Naive thymus-derived CD4-positive, alpha-beta T cell (primary cell): ENCODE measurements at regions not wholly inside any gene's neighbourhood (a gene's known extent, or its start where the extent isn't known, plus 50 kb on each side); places are given as distances from the start of the nearest gene placed in this dataset.
A peak's percentile ranks its signal among the peaks of the same experiment; 100 is the strongest.

Source experiments
- ATAC-seq: fragments of 150-1000 bp; cut with Tn5 transposase; 2 replicates; pipeline ENCODE4 v1.10.0; 2021; ENCODE audit warnings: mild to moderate bottlenecking, moderate library complexity
- CTCF ChIA-PET: fragments of 350-600 bp; sonication (Branson Sonifier 250); formaldehyde crosslinking; loops from one replicate; lab custom pipeline; 2021; ENCODE audit warnings: antibody characterized with exemption; lab: Charles Lee
- POLR2A ChIA-PET: fragments of 350-600 bp; sonication (Branson Sonifier 250); formaldehyde crosslinking; loops from one replicate; lab custom pipeline; 2021; ENCODE audit warnings: antibody characterized with exemption, inconsistent platforms; lab: Charles Lee
- DNase-seq, 9 donors: peaks; one replicate each; pipeline versions ENCODE4 v3.0.0 to v3.0.0-alpha.2; 2020 to 2022; ENCODE audit warnings: mixed read lengths in 1 of 9
- H3K27ac ChIP-seq: one replicate; pipeline ENCODE4 v1.7.0; 2013; ENCODE audit warnings: mild to moderate bottlenecking, low read depth, low read length, moderate library complexity
- H3K27me3 ChIP-seq, 2 donors: one replicate each; pipeline ENCODE4 v1.7.0; 2013; ENCODE audit warnings: low read length in 2 of 2, mild to moderate bottlenecking in 2 of 2, moderate library complexity in 2 of 2; ENCODE audit not compliant: control insufficient read depth in 2 of 2, insufficient read depth in 2 of 2
- H3K36me3 ChIP-seq, 3 experiments: 1 replicate in 2 of 3; 2 replicates in 1 of 3; pipeline ENCODE4 v1.7.0; 2013; ENCODE audit warnings: low read length in 3 of 3, mild to moderate bottlenecking in 3 of 3, moderate library complexity in 1 of 3; ENCODE audit not compliant: insufficient read depth in 3 of 3, control insufficient read depth in 2 of 3
- H3K4me1 ChIP-seq, 2 donors: one replicate each; pipeline ENCODE4 v1.7.0; 2013; ENCODE audit warnings: low read length in 2 of 2, mild to moderate bottlenecking in 2 of 2, moderate library complexity in 1 of 2; ENCODE audit not compliant: control insufficient read depth in 2 of 2, insufficient read depth in 2 of 2
- H3K4me3 ChIP-seq: 2 replicates; pipeline ENCODE4 v1.7.0; 2013; ENCODE audit warnings: mild to moderate bottlenecking, low read length
- H3K9me3 ChIP-seq, 3 experiments: 1 replicate in 2 of 3; 2 replicates in 1 of 3; pipeline ENCODE4 v1.7.0; 2013; ENCODE audit warnings: low read length in 3 of 3; ENCODE audit not compliant: control insufficient read depth in 2 of 3
- H3K27ac Mint-ChIP-seq, 9 donors: one replicate each; pipeline ENCODE4 v1.8.0; 2020 to 2022; ENCODE audit warnings: mixed read lengths in 9 of 9, mild to moderate bottlenecking in 8 of 9, moderate library complexity in 5 of 9, inconsistent platforms in 2 of 9
- H3K27me3 Mint-ChIP-seq, 5 donors: one replicate each; pipeline ENCODE4 v1.8.0; 2021 to 2022; ENCODE audit warnings: mixed read lengths in 5 of 5, mild to moderate bottlenecking in 1 of 5
- H3K36me3 Mint-ChIP-seq, 5 donors: one replicate each; pipeline ENCODE4 v1.8.0; 2020 to 2022; ENCODE audit warnings: mixed read lengths in 5 of 5, mild to moderate bottlenecking in 3 of 5, inconsistent platforms in 1 of 5
- H3K4me1 Mint-ChIP-seq, 7 donors: one replicate each; pipeline ENCODE4 v1.8.0; 2020 to 2022; ENCODE audit warnings: mixed read lengths in 7 of 7, mild to moderate bottlenecking in 3 of 7, inconsistent platforms in 1 of 7
- H3K4me3 Mint-ChIP-seq, 10 donors: one replicate each; pipeline ENCODE4 v1.8.0; 2020 to 2022; ENCODE audit warnings: mild to moderate bottlenecking in 10 of 10, mixed read lengths in 10 of 10, moderate library complexity in 6 of 10, inconsistent platforms in 2 of 10
- H3K9me3 Mint-ChIP-seq, 11 donors: one replicate each; pipeline ENCODE4 v1.8.0; 2020 to 2022; ENCODE audit warnings: mixed read lengths in 11 of 11, mild to moderate bottlenecking in 4 of 11, inconsistent platforms in 1 of 11, moderate library complexity in 1 of 11
- intact Hi-C, 2 donors: fragments of 100-400 bp; cut with micrococcal nuclease; formaldehyde crosslinking; loops; one replicate each; pipeline ENCODE4 v1.15.1; 2023

GRCh38 chr16:54431997-54432896 is 145.7 kb upstream of the IRX3 start:
- no peak overlapping the region for H3K4me3 Mint-ChIP-seq
- H3K4me1 ChIP-seq: no peaks in the 10 kb centered on the region
- no peak overlapping the region for H3K27ac Mint-ChIP-seq
- intact Hi-C loops: no loop called here
- peaks cover 1 to 33% (median 9%) of the 10 kb centered on the region in 11 donors for H3K9me3 Mint-ChIP-seq
- CTCF ChIA-PET: no interaction called here
- peaks cover 0 to 9% (median 0%) of the 10 kb centered on the region in 7 donors for H3K4me1 Mint-ChIP-seq
- POLR2A ChIA-PET: no interaction called here
- peaks cover 0 to 9% (median 0%) of the 10 kb centered on the region in 5 donors for H3K36me3 Mint-ChIP-seq
- no peaks in the 10 kb centered on the region for H3K27me3 ChIP-seq
- H3K27ac ChIP-seq: no peak overlapping the region
- no peaks in the 10 kb centered on the region for H3K36me3 ChIP-seq
- no peak for DNase-seq
- H3K9me3 ChIP-seq: peaks cover 0 to 9% (median 0%) of the 10 kb centered on the region in 3 experiments
- H3K27me3 Mint-ChIP-seq: peaks cover 28 to 55% (median 42%) of the 10 kb centered on the region in 5 donors
- no peak overlapping the region for H3K4me3 ChIP-seq
- ATAC-seq: no peak

- peaks cover 0 to 9% (median 0%) of the 10 kb centered on the region in 7 donors for H3K4me1 Mint-ChIP-seq
- CTCF ChIA-PET: no interaction called here
- peaks cover 29 to 65% (median 46%) of the 10 kb centered on the region in 5 donors for H3K27me3 Mint-ChIP-seq
- H3K9me3 Mint-ChIP-seq: peaks cover 0 to 28% (median 9%) of the 10 kb centered on the region in 11 donors
- H3K4me3 Mint-ChIP-seq: peak overlapping the region in 1 of 10 donors; percentile 28
- H3K4me1 ChIP-seq: no peaks in the 10 kb centered on the region
- intact Hi-C loops: no loop called here
- H3K36me3 Mint-ChIP-seq: peaks cover 0 to 9% (median 0%) of the 10 kb centered on the region in 5 donors
- H3K9me3 ChIP-seq: peaks cover 0 to 9% (median 0%) of the 10 kb centered on the region in 3 experiments
- H3K4me3 ChIP-seq: no peak overlapping the region
- H3K27me3 ChIP-seq: no peaks in the 10 kb centered on the region
- no peak overlapping the region for H3K27ac ChIP-seq
- no peaks in the 10 kb centered on the region for H3K36me3 ChIP-seq
- H3K27ac Mint-ChIP-seq: no peak overlapping the region
- DNase-seq (no peak), ATAC-seq (no peak)
- POLR2A ChIA-PET: no interaction called here
These were observed 144.7 kb upstream of the IRX3 start for GRCh38 chr16:54431041-54431996.

GRCh38 chr16:54430491-54431030 is 144.0 kb upstream of the IRX3 start:
- no peak for DNase-seq
- Histone ChIP-seq H3K27ac (no peak overlapping the region), H3K4me1 (no peaks in the 10 kb centered on the region), H3K9me3 (peaks cover 0 to 9% (median 0%) of the 10 kb centered on the region in 3 experiments), H3K27me3 (no peaks in the 10 kb centered on the region), H3K36me3 (no peaks in the 10 kb centered on the region), H3K4me3 (no peak overlapping the region)
- Mint-ChIP-seq H3K9me3 (peaks cover 0 to 28% (median 9%) of the 10 kb centered on the region in 11 donors), H3K4me1 (peaks cover 0 to 9% (median 0%) of the 10 kb centered on the region in 7 donors), H3K27me3 (peaks cover 29 to 70% (median 49%) of the 10 kb centered on the region in 5 donors), H3K36me3 (peaks cover 0 to 9% (median 0%) of the 10 kb centered on the region in 5 donors), H3K4me3 (no peak overlapping the region), H3K27ac (no peak overlapping the region)
- ChIA-PET CTCF (no interaction called here), POLR2A (no interaction called here)
- ATAC-seq: no peak
- intact Hi-C loops: no loop called here

- ATAC-seq (no peak), DNase-seq (no peak)
- peaks cover 0 to 9% (median 0%) of the 10 kb centered on the region in 7 donors for H3K4me1 Mint-ChIP-seq
- no peak overlapping the region for H3K4me3 ChIP-seq
- H3K9me3 ChIP-seq: peaks cover 0 to 9% (median 0%) of the 10 kb centered on the region in 3 experiments
- H3K4me3 Mint-ChIP-seq: no peak overlapping the region
- H3K27ac Mint-ChIP-seq: no peak overlapping the region
- H3K27me3 ChIP-seq: no peaks in the 10 kb centered on the region
- peaks cover 29 to 62% (median 48%) of the 10 kb centered on the region in 5 donors for H3K27me3 Mint-ChIP-seq
- H3K4me1 ChIP-seq: no peaks in the 10 kb centered on the region
- ChIA-PET POLR2A (no interaction called here), CTCF (no interaction called here)
- H3K36me3 Mint-ChIP-seq: peaks cover 0 to 9% (median 0%) of the 10 kb centered on the region in 5 donors
- H3K36me3 ChIP-seq: no peaks in the 10 kb centered on the region
- H3K9me3 Mint-ChIP-seq: peaks cover 0 to 28% (median 9%) of the 10 kb centered on the region in 11 donors
- intact Hi-C loops: no loop called here
- H3K27ac ChIP-seq: no peak overlapping the region
These were observed 142.4 kb upstream of the IRX3 start for GRCh38 chr16:54429029-54429428.

- Mint-ChIP-seq H3K36me3 (peaks cover 0 to 9% (median 0%) of the 10 kb centered on the region in 5 donors), H3K4me3 (no peak overlapping the region), H3K27me3 (peaks cover 26 to 55% (median 38%) of the 10 kb centered on the region in 5 donors), H3K9me3 (peaks cover 0 to 26% (median 9%) of the 10 kb centered on the region in 11 donors), H3K4me1 (peaks cover 0 to 8% (median 0%) of the 10 kb centered on the region in 7 donors), H3K27ac (no peak overlapping the region)
- ATAC-seq (no peak), DNase-seq (no peak)
- CTCF ChIA-PET: no interaction called here
- intact Hi-C loops: no loop called here
- POLR2A ChIA-PET: no interaction called here
- Histone ChIP-seq H3K9me3 (peaks cover 0 to 9% (median 0%) of the 10 kb centered on the region in 3 experiments), H3K36me3 (no peaks in the 10 kb centered on the region), H3K4me1 (no peaks in the 10 kb centered on the region), H3K27me3 (no peaks in the 10 kb centered on the region), H3K27ac (no peak overlapping the region), H3K4me3 (no peak overlapping the region)
These were observed 139.9 kb upstream of the IRX3 start for GRCh38 chr16:54426553-54426849.
